Astrocyte (in vitro differentiated cells and primary cell): ENCODE measurements at regions not wholly inside any gene's neighbourhood (a gene's known extent, or its start where the extent isn't known, plus 50 kb on each side); places are given as distances from the start of the nearest gene placed in this dataset.

Experiments
- DNase-seq: peaks from one replicate; pipeline ENCODE4 v3.0.0-alpha.2; 2010; ENCODE audit warnings: low read depth
- FAIRE-seq: peaks from 2 replicates; lab custom pipeline; 2011; peaks lifted over from hg19 to GRCh38; lab: Jason Lieb, UNC
- H2AFZ ChIP-seq: 2 replicates; pipeline ENCODE4 v1.6.0; 2012; ENCODE audit warnings: low read depth, low read length, inconsistent platforms
- H3K27ac ChIP-seq: 2 replicates; pipeline ENCODE4 v1.5.1; 2011; ENCODE audit warnings: low read depth, low read length, inconsistent platforms
- H3K27me3 ChIP-seq: 2 replicates; pipeline ENCODE4 v1.6.0; 2011; ENCODE audit warnings: low read length, inconsistent platforms; ENCODE audit not compliant: insufficient read depth
- H3K36me3 ChIP-seq: 2 replicates; pipeline ENCODE4 v1.5.1; 2011; ENCODE audit warnings: low read length, inconsistent platforms; ENCODE audit not compliant: insufficient read depth
- H3K4me1 ChIP-seq: 2 replicates; pipeline ENCODE4 v1.5.1; 2011; ENCODE audit warnings: low read length, inconsistent platforms; ENCODE audit not compliant: insufficient read depth
- H3K4me2 ChIP-seq: 2 replicates; pipeline ENCODE4 v1.6.0; 2012; ENCODE audit warnings: low read length, inconsistent platforms
- H3K4me3 ChIP-seq: 2 replicates; pipeline ENCODE4 v1.5.1; 2011; ENCODE audit warnings: low read depth, mild to moderate bottlenecking, low read length, inconsistent platforms; ENCODE audit not compliant: insufficient read depth
- H3K79me2 ChIP-seq: 2 replicates; pipeline ENCODE4 v1.6.0; 2012; ENCODE audit warnings: mild to moderate bottlenecking, low read length, inconsistent platforms; ENCODE audit not compliant: insufficient read depth
- H3K9ac ChIP-seq: 2 replicates; pipeline ENCODE4 v1.6.0; 2012; ENCODE audit warnings: mild to moderate bottlenecking, low read length, inconsistent platforms
- H3K9me3 ChIP-seq: 2 replicates; pipeline ENCODE4 v1.5.1; 2012; ENCODE audit warnings: low read depth, mild to moderate bottlenecking, low read length, inconsistent platforms; ENCODE audit not compliant: insufficient read depth
- H4K20me1 ChIP-seq: 2 replicates; pipeline ENCODE4 v1.6.0; 2012; ENCODE audit warnings: low read length, inconsistent platforms; ENCODE audit not compliant: insufficient read depth
- H3K27ac Mint-ChIP-seq: one replicate; pipeline ENCODE4 v1.8.0; 2021; ENCODE audit warnings: mild to moderate bottlenecking, mixed read lengths; ENCODE audit not compliant: unreplicated experiment
- H3K27me3 Mint-ChIP-seq: one replicate; pipeline ENCODE4 v1.8.0; 2021; ENCODE audit warnings: low read depth, mixed read lengths; ENCODE audit not compliant: unreplicated experiment
- H3K36me3 Mint-ChIP-seq: one replicate; pipeline ENCODE4 v1.8.0; 2021; ENCODE audit warnings: low read depth, mixed read lengths; ENCODE audit not compliant: unreplicated experiment
- H3K4me1 Mint-ChIP-seq: one replicate; pipeline ENCODE4 v1.8.0; 2021; ENCODE audit warnings: low read depth, mixed read lengths; ENCODE audit not compliant: unreplicated experiment
- H3K4me3 Mint-ChIP-seq: one replicate; pipeline ENCODE4 v1.8.0; 2021; ENCODE audit warnings: mild to moderate bottlenecking, moderate library complexity, mixed read lengths; ENCODE audit not compliant: unreplicated experiment
- H3K9me3 Mint-ChIP-seq: one replicate; pipeline ENCODE4 v1.8.0; 2021; ENCODE audit warnings: mild to moderate bottlenecking, mixed read lengths; ENCODE audit not compliant: unreplicated experiment
- EZH2 ChIP-seq: IDR thresholded peaks from 2 replicates; pipeline ENCODE4 v1.6.1; 2012; ENCODE audit warnings: mild to moderate bottlenecking, low read length, inconsistent platforms; ENCODE audit not compliant: insufficient read depth
- TF ChIP-seq, protein P1 (sequence below): IDR thresholded peaks from 2 replicates; pipeline ENCODE4 v1.5.1; 2011; ENCODE audit warnings: low read depth, mild to moderate bottlenecking, inconsistent platforms, low read length, moderate library complexity; ENCODE audit not compliant: insufficient read depth

DNA sequence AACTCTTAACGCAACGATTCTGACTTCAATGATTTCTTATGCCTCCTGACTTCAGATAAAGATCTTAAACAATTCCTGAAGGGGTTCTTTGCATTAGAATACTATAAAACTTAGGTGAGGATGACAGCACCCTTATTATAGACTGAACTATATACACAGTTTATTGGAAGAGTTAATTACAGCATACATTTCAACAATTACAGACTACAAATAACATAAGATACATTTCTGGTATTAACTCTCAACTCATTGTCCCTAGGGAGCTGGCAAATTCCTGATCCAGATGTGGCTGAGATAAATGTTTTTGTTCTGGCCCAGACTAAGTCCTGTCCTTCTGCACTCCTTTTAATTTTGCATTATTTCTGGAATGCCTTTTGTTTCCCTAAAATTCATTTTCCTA lies 155.5 kb upstream of the TMC3 start:
- Histone ChIP-seq H3K9ac (no peak overlapping the region), H4K20me1 (no peaks in the 10 kb centered on the region), H3K36me3 (no peaks in the 10 kb centered on the region), H3K27ac (no peak overlapping the region), H3K79me2 (no peaks in the 10 kb centered on the region), H2AFZ (no peak overlapping the region), H3K4me2 (no peak overlapping the region), H3K9me3 (no peaks in the 10 kb centered on the region), H3K4me3 (no peak overlapping the region), H3K27me3 (no peaks in the 10 kb centered on the region), H3K4me1 (peaks cover 12% of the 10 kb centered on the region)
- Mint-ChIP-seq H3K36me3 (no peaks in the 10 kb centered on the region), H3K27ac (no peak overlapping the region), H3K4me1 (peaks cover 20% of the 10 kb centered on the region), H3K4me3 (no peak overlapping the region), H3K27me3 (no peaks in the 10 kb centered on the region), H3K9me3 (no peaks in the 10 kb centered on the region)
- DNase-seq (no peak), FAIRE-seq (no peak)
- TF ChIP-seq, protein P1, sequence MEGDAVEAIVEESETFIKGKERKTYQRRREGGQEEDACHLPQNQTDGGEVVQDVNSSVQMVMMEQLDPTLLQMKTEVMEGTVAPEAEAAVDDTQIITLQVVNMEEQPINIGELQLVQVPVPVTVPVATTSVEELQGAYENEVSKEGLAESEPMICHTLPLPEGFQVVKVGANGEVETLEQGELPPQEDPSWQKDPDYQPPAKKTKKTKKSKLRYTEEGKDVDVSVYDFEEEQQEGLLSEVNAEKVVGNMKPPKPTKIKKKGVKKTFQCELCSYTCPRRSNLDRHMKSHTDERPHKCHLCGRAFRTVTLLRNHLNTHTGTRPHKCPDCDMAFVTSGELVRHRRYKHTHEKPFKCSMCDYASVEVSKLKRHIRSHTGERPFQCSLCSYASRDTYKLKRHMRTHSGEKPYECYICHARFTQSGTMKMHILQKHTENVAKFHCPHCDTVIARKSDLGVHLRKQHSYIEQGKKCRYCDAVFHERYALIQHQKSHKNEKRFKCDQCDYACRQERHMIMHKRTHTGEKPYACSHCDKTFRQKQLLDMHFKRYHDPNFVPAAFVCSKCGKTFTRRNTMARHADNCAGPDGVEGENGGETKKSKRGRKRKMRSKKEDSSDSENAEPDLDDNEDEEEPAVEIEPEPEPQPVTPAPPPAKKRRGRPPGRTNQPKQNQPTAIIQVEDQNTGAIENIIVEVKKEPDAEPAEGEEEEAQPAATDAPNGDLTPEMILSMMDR: no peak
- TF ChIP-seq EZH2: no peak

DNA sequence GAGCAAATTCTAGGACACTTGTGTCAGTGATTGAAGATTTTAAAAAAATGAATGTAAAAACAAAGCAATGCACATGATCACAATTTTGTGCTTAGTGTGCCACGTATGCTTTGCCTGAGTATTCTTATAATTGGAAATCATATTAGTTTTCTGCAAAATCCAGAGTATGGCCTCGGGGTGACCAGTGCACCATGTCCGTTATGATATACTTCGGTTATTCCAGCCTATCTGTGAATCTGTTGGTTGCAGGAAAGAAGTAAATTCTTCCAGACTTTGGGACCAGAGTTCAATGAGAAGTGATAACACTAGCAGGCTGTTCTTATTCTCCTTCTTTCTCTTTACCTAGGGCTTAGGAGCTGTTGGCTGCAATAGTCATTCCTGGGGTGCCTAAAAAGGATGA lies 152.0 kb upstream of the TMC3 start:
- no peaks in the 10 kb centered on the region for H3K36me3 Mint-ChIP-seq

DNA sequence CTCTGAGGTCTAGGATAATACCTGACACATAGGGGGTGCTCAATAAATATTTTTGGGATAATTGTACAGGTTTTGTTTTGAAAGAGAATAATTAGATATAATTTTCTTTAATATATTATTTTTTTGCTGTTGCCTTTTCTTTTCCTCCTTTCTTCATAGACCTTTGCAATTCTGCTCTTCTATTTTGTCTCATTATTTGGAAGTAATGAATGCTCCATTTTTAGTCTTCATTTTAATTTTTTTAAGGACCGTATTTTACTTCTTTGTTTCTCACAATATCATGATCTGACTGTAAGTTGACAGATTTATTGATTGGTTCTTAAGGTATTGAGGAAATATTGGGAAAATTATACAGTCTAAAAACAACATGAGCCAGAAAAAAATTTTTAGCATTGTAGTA lies 150.5 kb upstream of the TMC3 start:
- H3K9ac ChIP-seq: no peak overlapping the region
- no peaks in the 10 kb centered on the region for H3K4me1 ChIP-seq
- H3K4me2 ChIP-seq: no peak overlapping the region
- no peaks in the 10 kb centered on the region for H3K9me3 ChIP-seq
- no peaks in the 10 kb centered on the region for H3K27me3 ChIP-seq
- no peak overlapping the region for H3K4me3 ChIP-seq
- H4K20me1 ChIP-seq: no peaks in the 10 kb centered on the region
- Mint-ChIP-seq H3K36me3 (no peaks in the 10 kb centered on the region), H3K4me1 (no peaks in the 10 kb centered on the region), H3K27ac (no peak overlapping the region), H3K27me3 (no peaks in the 10 kb centered on the region), H3K9me3 (no peaks in the 10 kb centered on the region), H3K4me3 (no peak overlapping the region)
- TF ChIP-seq EZH2: no peak
- TF ChIP-seq, protein P1: no peak
- no peaks in the 10 kb centered on the region for H3K36me3 ChIP-seq
- H3K79me2 ChIP-seq: no peaks in the 10 kb centered on the region
- no peak overlapping the region for H3K27ac ChIP-seq
- DNase-seq (no peak), FAIRE-seq (no peak)
- H2AFZ ChIP-seq: no peak overlapping the region

More for the DNA sequence above, 152.0 kb upstream of the TMC3 start:
- no peaks in the 10 kb centered on the region for H3K27me3 Mint-ChIP-seq
- Histone ChIP-seq H3K36me3 (no peaks in the 10 kb centered on the region), H3K4me1 (peaks cover 6% of the 10 kb centered on the region), H3K79me2 (no peaks in the 10 kb centered on the region), H4K20me1 (no peaks in the 10 kb centered on the region), H3K4me3 (no peak overlapping the region), H3K9me3 (no peaks in the 10 kb centered on the region), H3K27ac (no peak overlapping the region), H3K27me3 (no peaks in the 10 kb centered on the region), H3K9ac (no peak overlapping the region), H2AFZ (no peak overlapping the region), H3K4me2 (no peak overlapping the region)
- DNase-seq (no peak), FAIRE-seq (no peak)
- no peaks in the 10 kb centered on the region for H3K9me3 Mint-ChIP-seq
- no peak overlapping the region for H3K27ac Mint-ChIP-seq
- TF ChIP-seq EZH2: no peak
- TF ChIP-seq, protein P1: no peak
- peaks cover 11% of the 10 kb centered on the region for H3K4me1 Mint-ChIP-seq
- no peak overlapping the region for H3K4me3 Mint-ChIP-seq
